CD4-positive, alpha-beta T cell treated with Interleukin-17A for 1 hour (primary cell): ENCODE measurements at regions not wholly inside any gene's neighbourhood (a gene's known extent, or its start where the extent isn't known, plus 50 kb on each side); places are given as distances from the start of the nearest gene placed in this dataset.

Experiments
- DNase-seq: peaks from one replicate; pipeline ENCODE4 v3.0.0-alpha.2; 2020

GRCh38 chr2:5959836-5960820 lies 267.9 kb downstream of the SOX11 start:
- DNase-seq, result no peak

- no peak for DNase-seq
Measured at GRCh38 chr2:5967506-5967905, 275.3 kb downstream of the SOX11 start.

- DNase-seq, result no peak
Measured at GRCh38 chr2:5969303-5969702, 277.1 kb downstream of the SOX11 start.

- DNase-seq, result no peak
Measured at GRCh38 chr2:5970347-5970746, 278.2 kb downstream of the SOX11 start.

- no peak for DNase-seq
Measured at GRCh38 chr2:5974477-5974876, 282.3 kb downstream of the SOX11 start.

- DNase-seq, result no peak
Measured at GRCh38 chr2:5975401-5975800, 283.2 kb downstream of the SOX11 start.

- DNase-seq, result no peak
Measured at GRCh38 chr2:5976531-5977065, 284.4 kb downstream of the SOX11 start.

GRCh38 chr2:5977477-5977876 lies 285.3 kb downstream of the SOX11 start:
- DNase-seq, result no peak

- DNase-seq, result no peak
Measured at GRCh38 chr2:5978131-5978751, 286.1 kb downstream of the SOX11 start.

GRCh38 chr2:5980450-5981190 lies 288.4 kb downstream of the SOX11 start:
- no peak for DNase-seq

GRCh38 chr2:5982193-5982902 lies 290.2 kb downstream of the SOX11 start:
- no peak for DNase-seq

GRCh38 chr2:5982903-5983265 lies 290.7 kb downstream of the SOX11 start:
- DNase-seq, result no peak

GRCh38 chr2:5983511-5984272 lies 291.5 kb downstream of the SOX11 start:
- DNase-seq, result no peak

GRCh38 chr2:5984273-5984655 lies 292.1 kb downstream of the SOX11 start:
- DNase-seq, result no peak

- DNase-seq, result no peak
Measured at GRCh38 chr2:5984946-5985345, 292.8 kb downstream of the SOX11 start.

GRCh38 chr2:5985536-5986385 lies 293.6 kb downstream of the SOX11 start:
- DNase-seq, result no peak

- DNase-seq, result no peak
Measured at GRCh38 chr2:5986801-5987787, 294.9 kb downstream of the SOX11 start.

- no peak for DNase-seq
Measured at GRCh38 chr2:5988120-5988519, 295.9 kb downstream of the SOX11 start.

GRCh38 chr2:5990086-5990485 lies 297.9 kb downstream of the SOX11 start:
- DNase-seq, result no peak
